IMR-90 (cell line): ENCODE measurements at regions not wholly inside any gene's neighbourhood (a gene's known extent, or its start where the extent isn't known, plus 50 kb on each side); places are given as distances from the start of the nearest gene placed in this dataset.

Experiments
- ATAC-seq: fragments of 200-7000 bp; cut with Tn5 transposase; 2 replicates; pipeline ENCODE4 v1.9.1; 2020; ENCODE audit warnings: low read depth, mild to moderate bottlenecking, moderate library complexity
- BruUV-seq: library from RNA; stranded (reverse); fragments of 400-500 nt; replicated peaks from 2 replicates; lab custom pipeline; 2021; lab: Mats Ljungman, UMichigan
- CTCF ChIA-PET: fragments of 300-600 bp; formaldehyde crosslinking; extraction: SDS; loops from one replicate; lab custom pipeline; 2021; ENCODE audit warnings: antibody characterized with exemption; lab: Yijun Ruan, JAX
- POLR2A ChIA-PET: fragments of 300-600 bp; sonication (Branson Sonifier 250); formaldehyde crosslinking; loops from one replicate; lab custom pipeline; 2022; ENCODE audit warnings: antibody characterized with exemption; ENCODE audit not compliant: unreplicated experiment; lab: Charles Lee
- DNase-seq: peaks from one replicate; pipeline ENCODE4 v3.0.0; 2013
- H2AFZ ChIP-seq: replicated peaks from 2 replicates; pipeline ENCODE3; 2013; ENCODE audit warnings: low read length, mild to moderate bottlenecking; ENCODE audit not compliant: poor library complexity
- H2AK5ac ChIP-seq: 2 replicates; pipeline ENCODE4 v1.6.1; 2013; ENCODE audit warnings: low read depth, low read length, inconsistent platforms
- H2AK9ac ChIP-seq: replicated peaks from 2 replicates; pipeline ENCODE3; 2013; ENCODE audit warnings: mild to moderate bottlenecking, low read depth, low read length, moderate library complexity; ENCODE audit not compliant: poor library complexity
- H2BK120ac ChIP-seq: 2 replicates; pipeline ENCODE4 v1.6.1; 2013; ENCODE audit warnings: low read depth, low read length, inconsistent platforms
- H2BK15ac ChIP-seq: 3 replicates; pipeline ENCODE4 v1.6.1; 2013; ENCODE audit warnings: low read depth, low read length, inconsistent platforms
- H2BK20ac ChIP-seq: 2 replicates; pipeline ENCODE4 v1.6.1; 2013; ENCODE audit warnings: low read depth, mild to moderate bottlenecking, inconsistent platforms, low read length, moderate library complexity
- H2BK5ac ChIP-seq: 2 replicates; pipeline ENCODE4 v1.6.1; 2013; ENCODE audit warnings: mild to moderate bottlenecking, low read depth, low read length, inconsistent platforms; ENCODE audit not compliant: poor library complexity, severe bottlenecking
- H3K14ac ChIP-seq: replicated peaks from 2 replicates; pipeline ENCODE4 v1.6.1; 2013; ENCODE audit warnings: low read depth, low read length, inconsistent platforms
- H3K18ac ChIP-seq: 2 replicates; pipeline ENCODE4 v1.6.1; 2013; ENCODE audit warnings: low read depth, low read length, control low read depth
- H3K23ac ChIP-seq: 2 replicates; pipeline ENCODE4 v1.6.1; 2013; ENCODE audit warnings: low read depth, low read length, inconsistent platforms
- H3K27ac ChIP-seq: 2 replicates; pipeline ENCODE4 v1.5.1; 2013; ENCODE audit warnings: mild to moderate bottlenecking, control low read depth, low read length; ENCODE audit not compliant: insufficient read depth
- H3K27me3 ChIP-seq: 2 replicates; pipeline ENCODE4 v1.6.1; 2013; ENCODE audit warnings: low read length; ENCODE audit not compliant: control insufficient read depth, insufficient read depth
- H3K36me3 ChIP-seq: 2 replicates; pipeline ENCODE4 v1.6.1; 2013; ENCODE audit warnings: low read length, mixed read lengths; ENCODE audit not compliant: control insufficient read depth, insufficient read depth
- H3K4ac ChIP-seq: 2 replicates; pipeline ENCODE4 v1.6.1; 2013; ENCODE audit warnings: low read depth, low read length, inconsistent platforms
- H3K4me1 ChIP-seq: 2 replicates; pipeline ENCODE4 v1.6.1; 2013; ENCODE audit warnings: low read length, mixed read lengths; ENCODE audit not compliant: control insufficient read depth, insufficient read depth
- H3K4me2 ChIP-seq: 2 replicates; pipeline ENCODE4 v1.6.1; 2013; ENCODE audit warnings: low read depth, mild to moderate bottlenecking, control low read depth, low read length, moderate library complexity
- H3K4me3 ChIP-seq: 2 replicates; pipeline ENCODE4 v1.5.1; 2013; ENCODE audit warnings: low read depth, mild to moderate bottlenecking, control low read depth, low read length, moderate library complexity; ENCODE audit not compliant: insufficient read depth
- H3K56ac ChIP-seq: 2 replicates; pipeline ENCODE4 v1.6.1; 2013; ENCODE audit warnings: low read length, inconsistent platforms; ENCODE audit not compliant: insufficient read depth; ENCODE audit errors: extremely low read depth
- H3K79me1 ChIP-seq, 2 experiments: 2 replicates each; pipeline ENCODE4 v1.6.1; 2013; ENCODE audit warnings: low read length in 2 of 2, inconsistent platforms in 1 of 2, low read depth in 1 of 2
- H3K9ac ChIP-seq: 2 replicates; pipeline ENCODE4 v1.6.1; 2013; ENCODE audit warnings: low read depth, low read length, control low read depth
- H3K9me1 ChIP-seq: 2 replicates; pipeline ENCODE4 v1.6.1; 2013; ENCODE audit warnings: low read length, inconsistent platforms; ENCODE audit not compliant: insufficient read depth
- H3K9me3 ChIP-seq: 2 replicates; pipeline ENCODE4 v1.6.1; 2013; ENCODE audit warnings: low read length; ENCODE audit not compliant: control insufficient read depth, insufficient read depth
- H4K20me1 ChIP-seq: 2 replicates; pipeline ENCODE4 v1.6.1; 2013; ENCODE audit warnings: low read length, inconsistent platforms; ENCODE audit not compliant: insufficient read depth
- H4K5ac ChIP-seq: 2 replicates; pipeline ENCODE4 v1.6.1; 2013; ENCODE audit warnings: mild to moderate bottlenecking, low read depth, low read length, control low read depth
- H4K8ac ChIP-seq, 2 experiments: 2 replicates each; pipeline ENCODE4 v1.6.1; 2013; ENCODE audit warnings: low read depth in 2 of 2, low read length in 2 of 2, control low read depth in 1 of 2, inconsistent platforms in 1 of 2
- H4K91ac ChIP-seq: 2 replicates; pipeline ENCODE4 v1.6.1; 2013; ENCODE audit warnings: low read depth, low read length, inconsistent platforms; ENCODE audit not compliant: insufficient read depth
- CEBPB ChIP-seq: IDR thresholded peaks from 2 replicates; pipeline ENCODE4 v1.6.1; 2012; ENCODE audit warnings: low read depth, low read length, improper control_type of control experiment
- CHD1 ChIP-seq: IDR thresholded peaks from 2 replicates; pipeline ENCODE4 v1.6.1; 2012; ENCODE audit warnings: low read depth, low read length, improper control_type of control experiment
- FOS ChIP-seq: fragments of 150-350 bp; IDR thresholded peaks from 2 replicates; pipeline ENCODE4 v1.6.1; 2016; ENCODE audit warnings: low read depth, low read length
- MAFK ChIP-seq: IDR thresholded peaks from 2 replicates; pipeline ENCODE4 v1.6.1; 2012; ENCODE audit warnings: low read depth, low read length, improper control_type of control experiment
- NFE2L2 ChIP-seq: fragments of 150-350 bp; IDR thresholded peaks from 2 replicates; pipeline ENCODE4 v1.6.1; 2016; ENCODE audit warnings: low read depth, mild to moderate bottlenecking, low read length
- RAD21 ChIP-seq: IDR thresholded peaks from 2 replicates; pipeline ENCODE4 v1.6.1; 2012; ENCODE audit warnings: low read length, improper control_type of control experiment
- SMC3 ChIP-seq: fragments of 150-350 bp; IDR thresholded peaks from 2 replicates; pipeline ENCODE4 v1.6.1; 2016; ENCODE audit warnings: low read depth, mild to moderate bottlenecking, antibody characterized with exemption, low read length, moderate library complexity
- WGBS, 2 experiments: methylation state at CpG; one replicate each; pipeline versions ENCODE4 v1.1.5 to v1.1.7; 2013; ENCODE audit warnings: missing lambda C conversion rate in 2 of 2; ENCODE audit not compliant: insufficient read length in 1 of 2; ENCODE audit errors: extremely low coverage in 2 of 2; 5-methylcytosine and 5-hydroxymethylcytosine counted together
- dilution Hi-C: fragments of 300-500 bp; cut with HindIII; formaldehyde crosslinking; loops from one replicate; pipeline ENCODE4 v1.14.3; 2018; ENCODE audit warnings: low sequenced_read_pairs; ENCODE audit not compliant: unreplicated experiment
- in situ Hi-C: fragments of 300-500 bp; cut with MboI; formaldehyde crosslinking; loops from 3 replicates; pipeline ENCODE4 v1.14.3; 2019; ENCODE audit warnings: low sequenced_read_pairs, inconsistent platforms, mixed read lengths
- intact Hi-C: fragments of 100-400 bp; cut with micrococcal nuclease; formaldehyde crosslinking; loops from 2 replicates; pipeline ENCODE4 v1.10.0; 2022
- TF ChIP-seq, protein P1 (sequence below): fragments of 150-350 bp; IDR thresholded peaks from 2 replicates; pipeline ENCODE4 v1.6.1; 2017; ENCODE audit warnings: mild to moderate bottlenecking, antibody characterized with exemption, low read length, low read depth

DNA sequence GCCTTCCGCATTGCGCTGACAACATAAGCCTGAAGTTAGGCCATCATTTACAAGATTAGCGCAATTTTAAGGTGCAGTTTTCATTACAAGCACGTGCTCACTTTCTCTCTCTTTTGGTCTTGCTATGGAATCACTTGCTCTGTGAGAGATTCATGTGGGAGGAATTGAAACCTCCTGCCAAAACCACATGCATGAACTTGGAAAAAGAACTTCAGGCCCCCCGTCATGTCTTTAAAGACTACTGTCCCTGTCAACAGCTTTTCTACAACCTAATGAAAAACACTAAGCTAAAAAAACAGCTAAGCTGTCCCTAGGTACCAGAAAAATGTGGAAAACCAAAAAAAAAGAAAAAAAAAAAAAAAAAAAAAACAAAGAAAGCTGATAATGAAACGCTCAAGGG, 1707.6 kb upstream of the RAG2 start:
- CTCF ChIA-PET, result no interaction called here
- Histone ChIP-seq H3K4me2 (no peak overlapping the region), H3K9ac (no peak overlapping the region), H3K4me1 (no peaks in the 10 kb centered on the region), H2BK120ac (no peak overlapping the region), H3K4me3 (no peak overlapping the region), H2BK5ac (no peak overlapping the region), H4K20me1 (no peaks in the 10 kb centered on the region), H3K27ac (no peak overlapping the region), H3K79me1 (no peaks in the 10 kb centered on the region), H2AK5ac (no peak overlapping the region), H3K14ac (no peak overlapping the region), H4K8ac (no peak overlapping the region), H4K5ac (no peak overlapping the region), H3K56ac (no peak overlapping the region), H3K36me3 (no peaks in the 10 kb centered on the region), H3K9me1 (no peaks in the 10 kb centered on the region), H4K91ac (no peak overlapping the region), H2AFZ (no peak overlapping the region), H2BK20ac (no peak overlapping the region), H3K18ac (no peak overlapping the region), H3K27me3 (no peaks in the 10 kb centered on the region), H2AK9ac (no peak overlapping the region), H3K23ac (no peak overlapping the region), H3K9me3 (no peaks in the 10 kb centered on the region), H2BK15ac (no peak overlapping the region), H3K4ac (no peak overlapping the region)
- POLR2A ChIA-PET, result interaction anchor here (0.6 kb wide), 1 partner anchor 22 kb away, joined by 10 read pairs; no protein-coding TSS in a partner anchor
- TF ChIP-seq CEBPB (no peak), MAFK (no peak), FOS (no peak), NFE2L2 (no peak), RAD21 (no peak), SMC3 (no peak), CHD1 (no peak)
- TF ChIP-seq, protein P1, sequence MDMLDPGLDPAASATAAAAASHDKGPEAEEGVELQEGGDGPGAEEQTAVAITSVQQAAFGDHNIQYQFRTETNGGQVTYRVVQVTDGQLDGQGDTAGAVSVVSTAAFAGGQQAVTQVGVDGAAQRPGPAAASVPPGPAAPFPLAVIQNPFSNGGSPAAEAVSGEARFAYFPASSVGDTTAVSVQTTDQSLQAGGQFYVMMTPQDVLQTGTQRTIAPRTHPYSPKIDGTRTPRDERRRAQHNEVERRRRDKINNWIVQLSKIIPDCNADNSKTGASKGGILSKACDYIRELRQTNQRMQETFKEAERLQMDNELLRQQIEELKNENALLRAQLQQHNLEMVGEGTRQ, result no peak
- no TSS peak for BruUV-seq
- no peak for DNase-seq
- dilution Hi-C loops, result no loop called here
- WGBS, 2 experiments, result no CpG with 5 or more reads among the region's 6 CpGs
- intact Hi-C loops, result no loop called here
- no peak for ATAC-seq
- in situ Hi-C loops, result no loop called here
